ENCODE measurements at regions not wholly inside any gene's neighbourhood (a gene's known extent, or its start where the extent isn't known, plus 50 kb on each side); places are given as distances from the start of the nearest gene placed in this dataset.

DNA sequence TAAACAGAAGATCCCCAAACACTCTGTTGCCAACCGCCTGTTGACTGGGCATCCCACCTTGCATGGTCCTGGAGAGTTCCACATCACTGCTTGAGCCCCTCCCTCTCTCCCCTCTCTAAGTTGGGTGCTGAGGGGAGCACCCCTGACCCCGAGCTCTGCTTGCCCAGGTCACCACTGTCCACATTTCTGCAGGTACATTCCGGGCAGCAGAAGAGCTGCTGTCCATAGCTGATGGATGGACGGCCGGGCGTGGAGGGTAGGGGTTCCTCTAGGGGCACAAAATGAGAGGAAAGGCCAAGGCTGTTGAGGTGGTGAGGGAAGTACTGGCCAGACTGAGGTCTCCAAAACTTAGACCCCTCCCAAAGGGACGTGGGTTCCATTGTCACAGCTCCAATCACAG is 227.4 kb upstream of the PPP2R2D start:
- ChIA-PET POLR2A (no interaction called here), CTCF (no interaction called here)
- H4K20me1 ChIP-seq (replicated peaks; ENCODE audit: control insufficient read depth, extremely low read depth, insufficient read depth, low read length): no peaks in the 10 kb centered on the region
- dilution Hi-C loops (cut with MboI; ENCODE audit: extremely low pct_ligation_motif_present, low sequenced_read_pairs): no loop called here
- H3K9me3 ChIP-seq (replicated peaks; ENCODE audit: control insufficient read depth, insufficient read depth, low read length): no peaks in the 10 kb centered on the region
- no peak overlapping the region for H2AFZ ChIP-seq (ENCODE audit: low read depth, low read length)
- no TSS peak for BruUV-seq (replicated peaks)
- no peaks in the 10 kb centered on the region for H3K36me3 ChIP-seq (ENCODE audit: control insufficient read depth in 2 of 2, extremely low read depth in 1 of 2, insufficient read depth in 2 of 2, low read length in 2 of 2)
- H3K4me2 ChIP-seq (ENCODE audit: insufficient read depth, low read length): no peak overlapping the region
- TF ChIP-seq MYC (IDR thresholded peaks at IDR 0.05; ENCODE audit: low read depth, low read length): no peak
- no peak for TF ChIP-seq POLR2AphosphoS5 (IDR thresholded peaks at IDR 0.05; ENCODE audit: insufficient read depth, low read depth, low read length)
- no peak for TF ChIP-seq POLR2A (IDR thresholded peaks at IDR 0.05; ENCODE audit: low read depth, low read length)
- no peak for TF ChIP-seq GATA2 (IDR thresholded peaks at IDR 0.05; ENCODE audit: insufficient read depth, insufficient read length, low read depth, low read length)
- TF ChIP-seq CTCF (IDR thresholded peaks at IDR 0.05; ENCODE audit: extremely low read depth in 1 of 2, insufficient read depth in 1 of 2, low read depth in 1 of 2, low read length in 2 of 2): no peak
- TF ChIP-seq FOS (IDR thresholded peaks at IDR 0.05; ENCODE audit: borderline replicate concordance, insufficient read depth, low read length): no peak
- TF ChIP-seq JUN (IDR thresholded peaks at IDR 0.05; ENCODE audit: borderline replicate concordance, insufficient read depth, insufficient read length, low read depth): no peak
- TF ChIP-seq MAX (IDR thresholded peaks at IDR 0.05; ENCODE audit: insufficient read depth, insufficient read length): no peak
- H3K4me3 ChIP-seq (replicated peaks in 1 of 3; ENCODE audit: insufficient read depth in 1 of 3, low read depth in 1 of 3, low read length in 3 of 3): no peak overlapping the region
- DNase-seq (ENCODE audit: low read depth, low spot score): no peak
- H3K9ac ChIP-seq (replicated peaks; ENCODE audit: extremely low read depth, insufficient read depth, low read length): no peak overlapping the region
- no peaks in the 10 kb centered on the region for H3K79me2 ChIP-seq (ENCODE audit: control insufficient read depth, insufficient read depth, low read length)
- no peaks in the 10 kb centered on the region for H3K9me1 ChIP-seq (replicated peaks; ENCODE audit: control insufficient read depth, extremely low read depth, insufficient read depth, low read length)
- intact Hi-C loops (cut with micrococcal nuclease): no loop called here
- no peaks in the 10 kb centered on the region for H3K27me3 ChIP-seq (ENCODE audit: control insufficient read depth in 2 of 2, insufficient read depth in 2 of 2, low read length in 2 of 2)
- no peak overlapping the region for H3K27ac ChIP-seq (ENCODE audit: insufficient read depth, low read depth, low read length)
- no peak for FAIRE-seq
- no peaks in the 10 kb centered on the region for H3K4me1 ChIP-seq (ENCODE audit: control insufficient read depth, extremely low read depth, insufficient read depth, low read length)
